DND-41 (cell line): ENCODE measurements at regions not wholly inside any gene's neighbourhood (a gene's known extent, or its start where the extent isn't known, plus 50 kb on each side); places are given as distances from the start of the nearest gene placed in this dataset.

ENCODE experiments used
- EZH2 ChIP-seq: IDR thresholded peaks from 3 replicates; pipeline ENCODE4 v1.6.1; 2012; ENCODE audit warnings: borderline replicate concordance, low read depth, mild to moderate bottlenecking, moderate library complexity, low read length, inconsistent platforms; ENCODE audit not compliant: severe bottlenecking
- TF ChIP-seq, protein P1 (sequence below): IDR thresholded peaks from 2 replicates; pipeline ENCODE4 v1.5.1; 2012; ENCODE audit warnings: borderline replicate concordance, low read length, moderate library complexity, mild to moderate bottlenecking; ENCODE audit not compliant: poor library complexity, severe bottlenecking; ENCODE audit errors: extremely low read depth

DNA sequence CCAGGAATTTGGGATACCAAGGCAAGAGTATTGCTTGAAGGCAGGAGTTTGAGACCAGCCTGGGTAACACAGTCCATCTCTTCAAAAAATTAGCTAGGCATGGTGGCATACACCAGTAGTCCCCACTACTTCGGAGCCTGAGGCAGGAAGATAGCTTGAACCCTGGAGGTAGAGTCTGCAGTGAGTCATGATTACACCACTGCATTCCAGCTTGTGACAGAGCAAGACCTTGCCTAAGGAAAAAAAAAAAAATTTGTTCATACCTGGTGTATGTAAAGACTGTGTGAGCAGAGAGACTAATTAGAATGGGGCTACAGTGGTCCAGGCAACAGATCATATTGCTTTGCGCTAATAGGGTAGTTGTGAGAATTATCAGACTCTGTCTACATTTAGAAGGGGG, 778.3 kb upstream of the PCDH20 start:
- TF ChIP-seq, protein P1, sequence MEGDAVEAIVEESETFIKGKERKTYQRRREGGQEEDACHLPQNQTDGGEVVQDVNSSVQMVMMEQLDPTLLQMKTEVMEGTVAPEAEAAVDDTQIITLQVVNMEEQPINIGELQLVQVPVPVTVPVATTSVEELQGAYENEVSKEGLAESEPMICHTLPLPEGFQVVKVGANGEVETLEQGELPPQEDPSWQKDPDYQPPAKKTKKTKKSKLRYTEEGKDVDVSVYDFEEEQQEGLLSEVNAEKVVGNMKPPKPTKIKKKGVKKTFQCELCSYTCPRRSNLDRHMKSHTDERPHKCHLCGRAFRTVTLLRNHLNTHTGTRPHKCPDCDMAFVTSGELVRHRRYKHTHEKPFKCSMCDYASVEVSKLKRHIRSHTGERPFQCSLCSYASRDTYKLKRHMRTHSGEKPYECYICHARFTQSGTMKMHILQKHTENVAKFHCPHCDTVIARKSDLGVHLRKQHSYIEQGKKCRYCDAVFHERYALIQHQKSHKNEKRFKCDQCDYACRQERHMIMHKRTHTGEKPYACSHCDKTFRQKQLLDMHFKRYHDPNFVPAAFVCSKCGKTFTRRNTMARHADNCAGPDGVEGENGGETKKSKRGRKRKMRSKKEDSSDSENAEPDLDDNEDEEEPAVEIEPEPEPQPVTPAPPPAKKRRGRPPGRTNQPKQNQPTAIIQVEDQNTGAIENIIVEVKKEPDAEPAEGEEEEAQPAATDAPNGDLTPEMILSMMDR: no peak
- no peak for TF ChIP-seq EZH2
